Caco-2 (cell line): ENCODE measurements at regions not wholly inside any gene's neighbourhood (a gene's known extent, or its start where the extent isn't known, plus 50 kb on each side); places are given as distances from the start of the nearest gene placed in this dataset.

ENCODE experiments used
- BruUV-seq: library from RNA; stranded (reverse); fragments of 400-500 nt; replicated peaks from 2 replicates; lab custom pipeline; 2021; lab: Mats Ljungman, UMichigan
- CTCF ChIA-PET: fragments of 300-600 bp; sonication (Branson Sonifier 250); formaldehyde crosslinking; loops from one replicate; lab custom pipeline; 2022; ENCODE audit warnings: antibody characterized with exemption; lab: Charles Lee
- POLR2A ChIA-PET: fragments of 300-600 bp; sonication (Branson Sonifier 250); formaldehyde crosslinking; loops from one replicate; lab custom pipeline; 2022; ENCODE audit warnings: antibody characterized with exemption; lab: Charles Lee
- DNase-seq, 2 experiments: peaks; one replicate each; pipeline versions ENCODE4 v3.0.0 to v3.0.0-alpha.2; 2020 to 2022
- H3K27me3 ChIP-seq: replicated peaks from 2 replicates; pipeline ENCODE4 v1.6.0; 2011; ENCODE audit warnings: low read length; ENCODE audit not compliant: control insufficient read depth, insufficient read depth
- H3K36me3 ChIP-seq: 2 replicates; pipeline ENCODE4 v1.5.1; 2011; ENCODE audit warnings: low read length; ENCODE audit not compliant: control insufficient read depth, insufficient read depth
- H3K4me1 ChIP-seq: fragments of 250-450 bp; sonication (Bioruptor Pico); 2 replicates; pipeline ENCODE4 v1.5.1; 2020; ENCODE audit warnings: mild to moderate bottlenecking
- H3K4me3 ChIP-seq: 2 replicates; pipeline ENCODE4 v1.5.1; 2011; ENCODE audit warnings: low read depth, mild to moderate bottlenecking, control low read depth, low read length
- H3K9me3 ChIP-seq: fragments of 250-450 bp; sonication (Bioruptor Pico); 2 replicates; pipeline ENCODE4 v1.5.1; 2020; ENCODE audit warnings: mild to moderate bottlenecking, moderate library complexity
- H3K27ac Mint-ChIP-seq: one replicate; pipeline ENCODE4 v1.8.0; 2022; ENCODE audit warnings: mixed read lengths; ENCODE audit not compliant: unreplicated experiment
- H3K27me3 Mint-ChIP-seq: one replicate; pipeline ENCODE4 v1.8.0; 2022; ENCODE audit warnings: mixed read lengths; ENCODE audit not compliant: insufficient read depth, unreplicated experiment
- H3K36me3 Mint-ChIP-seq: one replicate; pipeline ENCODE4 v1.8.0; 2022; ENCODE audit warnings: mild to moderate bottlenecking, mixed read lengths; ENCODE audit not compliant: insufficient read depth, unreplicated experiment
- H3K4me1 Mint-ChIP-seq: one replicate; pipeline ENCODE4 v1.8.0; 2022; ENCODE audit warnings: low read depth, mixed read lengths; ENCODE audit not compliant: unreplicated experiment
- H3K4me3 Mint-ChIP-seq: one replicate; pipeline ENCODE4 v1.8.0; 2022; ENCODE audit warnings: mild to moderate bottlenecking, moderate library complexity, mixed read lengths; ENCODE audit not compliant: unreplicated experiment
- H3K9me3 Mint-ChIP-seq: one replicate; pipeline ENCODE4 v1.8.0; 2022; ENCODE audit warnings: mixed read lengths; ENCODE audit not compliant: unreplicated experiment
- CTCF ChIP-seq, 2 experiments: fragments of 200-600 bp in 1 of 2; IDR thresholded peaks; 1 replicate in 1 of 2; 2 replicates in 1 of 2; pipeline versions ENCODE4 v1.5.1 to v1.8.0; 2011 to 2022; ENCODE audit warnings: antibody characterized with exemption in 1 of 2, control low read depth in 1 of 2, inconsistent platforms in 1 of 2, low read depth in 1 of 2, low read length in 1 of 2, mild to moderate bottlenecking in 1 of 2, moderate library complexity in 1 of 2; ENCODE audit not compliant: insufficient read depth in 1 of 2, severe bottlenecking in 1 of 2, unreplicated experiment in 1 of 2
- intact Hi-C: fragments of 100-400 bp; cut with micrococcal nuclease; formaldehyde crosslinking; loops from one replicate; pipeline ENCODE4 v1.10.0; 2022; ENCODE audit not compliant: unreplicated experiment

GRCh38 chr1:60227601-60228000 lies 154.0 kb upstream of the C1orf87 start:
- H3K4me3 Mint-ChIP-seq = no peak overlapping the region
- H3K27me3 ChIP-seq = no peaks in the 10 kb centered on the region
- H3K9me3 Mint-ChIP-seq = no peaks in the 10 kb centered on the region
- H3K9me3 ChIP-seq = no peaks in the 10 kb centered on the region
- POLR2A ChIA-PET = no interaction called here
- intact Hi-C loops = no loop called here
- no peaks in the 10 kb centered on the region for H3K4me1 Mint-ChIP-seq
- no peaks in the 10 kb centered on the region for H3K36me3 Mint-ChIP-seq
- no peaks in the 10 kb centered on the region for H3K4me1 ChIP-seq
- no peak for DNase-seq
- H3K4me3 ChIP-seq = no peak overlapping the region
- no peak for TF ChIP-seq CTCF (IDR thresholded peaks at IDR 0.05; ENCODE audit: insufficient read depth in 1 of 2, low read depth in 1 of 2, low read length in 1 of 2, severe bottlenecking in 1 of 2, unreplicated experiment in 1 of 2)
- peaks cover 9% of the 10 kb centered on the region for H3K27me3 Mint-ChIP-seq
- BruUV-seq = no TSS peak
- no peak overlapping the region for H3K27ac Mint-ChIP-seq
- CTCF ChIA-PET = no interaction called here
- H3K36me3 ChIP-seq = no peaks in the 10 kb centered on the region

- POLR2A ChIA-PET = no interaction called here
- no peak overlapping the region for H3K27ac Mint-ChIP-seq
- no TSS peak for BruUV-seq
- Histone ChIP-seq H3K27me3 (no peaks in the 10 kb centered on the region), H3K4me3 (no peak overlapping the region), H3K4me1 (no peaks in the 10 kb centered on the region), H3K36me3 (no peaks in the 10 kb centered on the region), H3K9me3 (no peaks in the 10 kb centered on the region)
- CTCF ChIA-PET = no interaction called here
- H3K27me3 Mint-ChIP-seq = peaks cover 9% of the 10 kb centered on the region
- intact Hi-C loops = no loop called here
- H3K4me1 Mint-ChIP-seq = no peaks in the 10 kb centered on the region
- no peak overlapping the region for H3K4me3 Mint-ChIP-seq
- DNase-seq = no peak
- no peaks in the 10 kb centered on the region for H3K9me3 Mint-ChIP-seq
- no peaks in the 10 kb centered on the region for H3K36me3 Mint-ChIP-seq
- TF ChIP-seq CTCF (IDR thresholded peaks at IDR 0.05; ENCODE audit: insufficient read depth in 1 of 2, low read depth in 1 of 2, low read length in 1 of 2, severe bottlenecking in 1 of 2, unreplicated experiment in 1 of 2) = no peak
Measured at GRCh38 chr1:60225486-60225885, 151.9 kb upstream of the C1orf87 start.

- H3K27me3 Mint-ChIP-seq = peaks cover 9% of the 10 kb centered on the region
- no TSS peak for BruUV-seq
- no peak overlapping the region for H3K4me3 ChIP-seq
- H3K27ac Mint-ChIP-seq = no peak overlapping the region
- ChIA-PET CTCF (no interaction called here), POLR2A (no interaction called here)
- H3K27me3 ChIP-seq = no peaks in the 10 kb centered on the region
- intact Hi-C loops = no loop called here
- no peak for TF ChIP-seq CTCF (IDR thresholded peaks at IDR 0.05; ENCODE audit: insufficient read depth in 1 of 2, low read depth in 1 of 2, low read length in 1 of 2, severe bottlenecking in 1 of 2, unreplicated experiment in 1 of 2)
- H3K4me3 Mint-ChIP-seq = no peak overlapping the region
- no peaks in the 10 kb centered on the region for H3K36me3 Mint-ChIP-seq
- no peak for DNase-seq
- H3K9me3 Mint-ChIP-seq = no peaks in the 10 kb centered on the region
- no peaks in the 10 kb centered on the region for H3K4me1 Mint-ChIP-seq
- H3K9me3 ChIP-seq = no peaks in the 10 kb centered on the region
- no peaks in the 10 kb centered on the region for H3K4me1 ChIP-seq
- H3K36me3 ChIP-seq = no peaks in the 10 kb centered on the region
Measured at GRCh38 chr1:60224523-60224922, 151.0 kb upstream of the C1orf87 start.
